GM18519 (cell line): ENCODE measurements at regions not wholly inside any gene's neighbourhood (a gene's known extent, or its start where the extent isn't known, plus 50 kb on each side); places are given as distances from the start of the nearest gene placed in this dataset.
A peak's percentile ranks its signal among the peaks of the same experiment; 100 is the strongest.
"Not testable (repeated sequence)": the region's sequence is repeated elsewhere in the genome, so short reads cannot be mapped to it uniquely, and the experiment has no call there.

Experiments used
- ATAC-seq: cut with Tn5 transposase; IDR thresholded peaks from one replicate; pipeline ENCODE4 v1.9.1; 2021; ENCODE audit warnings: mild to moderate bottlenecking, moderate library complexity; ENCODE audit not compliant: unreplicated experiment, low FRiP score

- no peak for ATAC-seq
Measured at GRCh38 chr5:152523964-152524363, 118.9 kb upstream of the NMUR2 start.

GRCh38 chr5:152527358-152528052 is 122.4 kb upstream of the NMUR2 start:
- ATAC-seq = peak; percentile 73

GRCh38 chr5:152529440-152529839 is 124.4 kb upstream of the NMUR2 start:
- no peak for ATAC-seq

GRCh38 chr5:152532714-152533113 is 127.6 kb upstream of the NMUR2 start:
- ATAC-seq = no peak

GRCh38 chr5:152534641-152535040 is 129.6 kb upstream of the NMUR2 start:
- no peak for ATAC-seq

GRCh38 chr5:152542741-152543140 is 137.7 kb upstream of the NMUR2 start:
- no peak for ATAC-seq

- no peak for ATAC-seq
Measured at GRCh38 chr5:152546493-152546892, 141.4 kb upstream of the NMUR2 start.

GRCh38 chr5:152547202-152547601 is 142.1 kb upstream of the NMUR2 start:
- no peak for ATAC-seq

- no peak for ATAC-seq
Measured at GRCh38 chr5:152549709-152550108, 144.6 kb upstream of the NMUR2 start.

GRCh38 chr5:152551061-152551460 is 146.0 kb upstream of the NMUR2 start:
- ATAC-seq = peak; percentile 73

- no peak for ATAC-seq
Measured at GRCh38 chr5:152556784-152557183, 151.7 kb upstream of the NMUR2 start.

- ATAC-seq = peak; percentile 81
Measured at GRCh38 chr5:152560512-152561137, 155.5 kb upstream of the NMUR2 start.

- ATAC-seq = no peak
Measured at GRCh38 chr5:152568016-152568415, 162.9 kb upstream of the NMUR2 start.

GRCh38 chr5:152572812-152573211 is 167.7 kb upstream of the NMUR2 start:
- ATAC-seq = no peak

GRCh38 chr5:152584103-152584502 is 179.0 kb upstream of the NMUR2 start:
- no peak for ATAC-seq

GRCh38 chr5:152592416-152592815 is 187.3 kb upstream of the NMUR2 start:
- no peak for ATAC-seq

- peak; percentile 51 for ATAC-seq
Measured at GRCh38 chr5:152593388-152593787, 188.3 kb upstream of the NMUR2 start.

GRCh38 chr5:152595405-152595804 is 190.3 kb upstream of the NMUR2 start:
- no peak for ATAC-seq

GRCh38 chr5:152599096-152599495 is 194.0 kb upstream of the NMUR2 start:
- no peak for ATAC-seq

GRCh38 chr5:152601806-152602732 is 197.0 kb upstream of the NMUR2 start:
- no peak for ATAC-seq

GRCh38 chr5:152606050-152606449 is 201.0 kb upstream of the NMUR2 start:
- not testable (repeated sequence) for ATAC-seq
